HG02759 (cell line): ENCODE measurements at regions not wholly inside any gene's neighbourhood (a gene's known extent, or its start where the extent isn't known, plus 50 kb on each side); places are given as distances from the start of the nearest gene placed in this dataset.

Source experiments
- ATAC-seq: cut with Tn5 transposase; IDR thresholded peaks from one replicate; pipeline ENCODE4 v1.9.1; 2021; ENCODE audit warnings: mild to moderate bottlenecking, moderate library complexity; ENCODE audit not compliant: unreplicated experiment

DNA sequence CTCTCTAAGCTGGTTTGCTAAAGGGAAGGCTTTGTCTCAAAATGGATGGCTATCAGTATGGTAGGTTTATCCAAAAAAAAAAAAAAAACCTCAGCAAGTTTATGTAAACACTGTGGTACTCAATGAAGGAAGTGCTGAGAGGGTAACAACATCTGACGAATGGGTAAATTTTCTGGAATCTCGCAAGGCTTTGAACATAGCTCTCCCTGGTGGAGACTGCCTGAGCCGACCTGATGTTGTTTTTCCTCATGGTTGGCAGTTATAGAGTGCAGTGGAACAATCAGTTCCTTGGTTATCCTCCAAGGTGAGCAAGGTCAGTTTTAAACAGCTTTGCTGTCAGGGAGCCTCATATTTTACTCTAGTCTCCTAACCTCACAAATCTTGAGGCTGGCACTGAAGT is 94.6 kb downstream of the ZPLD1 start:
- ATAC-seq = no peak

DNA sequence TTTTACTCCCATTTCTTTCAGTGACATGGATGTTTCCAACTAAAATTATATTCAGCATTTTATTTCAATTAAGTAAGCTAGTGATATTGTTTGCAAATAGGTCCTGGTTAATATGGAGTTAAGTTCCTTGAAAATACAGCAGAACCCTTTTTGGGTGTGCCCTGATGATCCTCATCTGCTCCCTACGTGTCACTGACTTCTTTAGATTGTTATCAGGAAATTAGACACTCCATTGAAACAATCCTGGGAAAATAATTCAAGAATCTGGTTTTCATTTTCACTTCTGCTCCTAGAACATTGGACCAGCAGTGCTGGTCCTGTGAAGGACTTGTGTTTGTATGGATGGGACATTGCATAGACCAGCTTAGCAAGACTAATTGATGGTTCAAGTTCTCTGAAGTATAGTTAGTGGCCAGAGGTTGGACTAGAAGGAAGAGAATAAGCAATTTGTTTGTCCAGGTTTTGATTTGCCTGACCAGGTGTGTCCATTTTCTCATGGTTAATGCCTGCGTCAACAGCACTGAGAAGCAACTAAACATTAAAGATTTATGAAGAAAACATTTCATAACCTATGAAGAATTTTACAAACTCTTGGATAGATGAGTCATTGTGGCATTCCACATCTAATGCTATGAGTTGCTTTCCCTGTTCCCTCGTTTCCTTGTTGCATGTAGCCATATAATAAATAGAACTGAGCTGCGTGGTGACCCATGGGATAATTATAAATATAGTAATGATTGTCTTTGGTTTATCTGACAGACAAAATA is 95.8 kb downstream of the ZPLD1 start:
- ATAC-seq = no peak

DNA sequence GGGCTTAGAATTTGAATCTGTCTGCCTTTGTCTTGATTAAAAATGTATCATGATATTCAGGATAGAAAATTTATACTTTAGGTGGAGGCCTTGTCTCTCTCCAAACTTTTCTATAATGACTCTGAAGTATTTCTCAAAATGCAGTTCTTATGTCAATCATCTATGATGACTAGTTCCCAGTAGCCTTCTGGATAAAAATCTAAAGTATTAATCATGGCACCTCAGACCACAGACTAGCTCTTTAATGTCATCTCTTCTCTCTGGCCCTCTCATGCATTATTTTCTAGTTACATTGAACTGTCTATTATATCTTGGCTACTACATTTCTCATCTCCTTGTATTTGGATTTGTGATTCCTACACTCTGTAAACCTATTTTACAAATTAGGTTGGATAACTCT is 96.9 kb downstream of the ZPLD1 start:
- no peak for ATAC-seq

DNA sequence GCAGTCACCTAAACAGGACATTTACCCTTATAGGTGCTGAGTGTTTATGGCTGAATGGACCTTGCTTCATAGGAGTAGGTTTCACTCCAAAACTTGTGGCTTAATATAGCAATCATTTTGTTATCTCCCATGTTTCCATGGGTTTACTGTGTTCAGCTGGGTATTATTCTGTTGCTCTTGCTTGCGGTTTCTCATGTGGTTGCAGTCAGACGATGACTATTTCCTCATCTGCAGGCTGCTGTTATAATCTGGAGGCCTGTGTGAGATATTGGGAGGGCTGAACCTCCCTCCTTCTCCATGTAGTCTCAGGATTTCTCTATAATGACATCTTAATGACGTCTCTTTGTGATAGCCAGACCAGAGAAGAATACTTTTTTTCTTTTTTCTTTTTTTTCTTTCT is 98.1 kb downstream of the ZPLD1 start:
- ATAC-seq = peak; percentile 48

DNA sequence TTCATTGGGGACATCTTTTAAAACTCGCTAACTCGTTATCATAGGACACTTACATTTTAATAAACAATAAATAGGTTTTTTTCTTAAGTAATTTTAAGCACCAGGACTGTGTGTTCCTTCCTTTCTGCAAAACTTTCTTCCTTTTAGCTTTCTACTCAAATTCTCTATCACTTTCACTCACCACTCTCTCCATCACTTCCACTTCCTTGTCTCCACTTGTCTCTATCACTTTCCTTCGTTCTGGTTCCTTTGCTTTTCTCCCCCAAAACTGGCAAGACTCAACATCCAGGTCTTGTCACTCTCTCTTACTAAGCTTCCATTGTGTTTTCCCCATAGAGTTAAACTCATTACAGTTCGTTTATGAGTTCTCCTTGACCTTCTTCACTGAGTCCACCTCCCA is 99.0 kb downstream of the ZPLD1 start:
- no peak for ATAC-seq

DNA sequence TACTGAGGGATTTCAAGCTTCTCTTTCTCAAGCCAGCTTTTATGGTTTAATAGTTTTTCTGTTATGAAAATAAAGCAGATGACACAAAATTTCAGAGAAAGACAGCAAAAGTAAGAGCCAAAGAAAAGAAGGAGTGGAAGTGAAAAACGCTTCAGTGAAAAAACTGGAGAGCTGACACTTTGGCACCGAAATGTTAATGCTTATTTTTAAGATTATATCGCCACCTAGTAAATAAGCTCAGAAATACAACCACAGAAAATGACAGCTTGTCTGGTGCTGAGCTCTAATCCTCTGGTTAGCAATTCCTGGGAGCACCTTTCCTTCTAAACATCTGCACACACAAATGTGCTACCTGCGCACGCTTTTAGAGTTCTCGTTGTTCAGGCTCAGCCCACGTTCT is 101.6 kb downstream of the ZPLD1 start:
- ATAC-seq = peak; percentile 67

DNA sequence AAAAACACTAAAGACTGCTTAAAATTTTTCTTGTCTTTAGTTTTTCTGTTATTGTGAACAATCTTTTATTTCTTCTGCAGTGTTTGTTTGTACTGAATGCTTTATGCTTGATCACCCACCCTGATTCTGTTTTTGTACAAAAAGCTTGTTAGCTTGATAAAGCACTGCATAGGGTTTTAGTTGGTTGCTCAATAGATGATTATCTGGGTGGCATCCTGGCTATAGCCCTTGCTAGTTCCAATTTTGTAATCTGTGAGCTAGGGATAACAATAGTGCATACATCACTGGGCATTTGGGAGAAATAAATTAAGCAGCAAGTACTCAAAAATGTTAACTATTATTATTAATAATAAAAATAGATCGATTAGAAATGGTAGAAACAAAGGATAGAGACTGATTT is 102.3 kb downstream of the ZPLD1 start:
- no peak for ATAC-seq

DNA sequence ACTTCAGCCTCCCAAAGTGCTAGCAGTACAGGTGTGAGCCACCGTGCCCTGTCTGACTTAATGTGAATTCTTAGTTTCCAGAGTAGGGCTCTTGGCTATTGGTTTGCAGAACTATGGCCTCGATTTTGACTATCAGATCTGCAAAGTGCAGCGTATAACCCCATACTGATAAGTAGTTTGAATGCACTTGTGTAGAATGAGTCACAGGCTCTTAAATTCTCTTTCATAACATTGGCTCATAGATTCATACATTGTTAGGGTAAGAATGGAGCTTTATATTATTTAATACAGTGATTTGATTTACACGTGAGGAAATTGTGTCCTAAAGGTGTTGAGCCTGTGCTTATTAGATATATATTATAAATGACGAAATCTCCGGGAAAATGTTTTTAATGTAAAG is 109.9 kb downstream of the ZPLD1 start:
- ATAC-seq = no peak

DNA sequence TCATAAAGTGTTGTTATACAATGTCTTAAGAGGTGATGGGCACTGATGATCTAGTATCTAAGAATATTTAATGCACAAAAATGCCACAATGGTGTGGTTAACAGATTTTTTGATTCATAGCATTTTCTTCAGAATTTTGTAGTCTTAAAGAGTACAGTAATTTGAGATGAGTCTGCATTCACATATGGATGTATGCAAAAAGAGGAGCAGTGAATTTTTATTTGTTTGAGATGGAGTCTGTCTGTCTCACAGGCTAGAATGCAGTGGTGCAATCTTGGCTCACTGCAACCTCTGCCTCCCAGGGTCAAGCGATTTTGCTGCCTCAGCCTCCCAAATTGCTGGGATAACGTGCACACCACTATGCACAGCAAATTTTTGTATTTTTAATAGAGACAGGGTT is 110.5 kb downstream of the ZPLD1 start:
- no peak for ATAC-seq

DNA sequence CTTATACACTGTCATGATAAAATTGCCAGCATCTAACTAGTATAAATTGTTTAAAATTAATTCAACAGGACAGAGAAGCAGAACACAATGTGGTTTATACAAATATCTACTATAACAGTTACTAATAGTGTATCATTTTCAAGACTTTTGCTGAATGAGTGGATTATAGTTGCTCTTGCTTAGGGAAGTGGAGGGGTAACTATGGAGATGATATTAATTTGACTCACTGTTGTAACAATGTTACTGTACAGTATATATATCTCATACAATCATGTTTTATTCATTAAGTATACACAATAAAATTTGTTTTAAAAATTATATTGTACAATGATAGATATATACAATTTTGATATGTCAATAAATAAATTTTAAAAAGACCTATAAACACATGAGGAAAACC is 119.1 kb downstream of the ZPLD1 start:
- ATAC-seq = no peak

DNA sequence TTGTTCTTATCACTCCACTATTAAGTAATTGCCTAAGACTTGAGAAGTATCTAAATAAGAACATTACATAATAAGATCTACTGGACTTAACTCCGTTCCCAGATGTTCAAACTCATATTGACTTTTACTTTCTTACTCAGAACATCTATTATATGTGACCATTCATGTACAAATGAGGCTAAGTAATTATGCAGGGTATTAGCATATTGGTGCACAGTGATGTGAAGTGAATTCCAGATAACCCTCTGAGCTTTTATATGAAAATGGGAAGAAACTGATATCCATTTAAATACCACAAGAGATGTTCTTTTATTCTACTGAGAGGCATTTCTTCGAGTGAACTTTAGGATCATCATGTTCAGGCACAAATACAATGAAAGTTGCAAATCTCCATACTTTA is 135.7 kb downstream of the ZPLD1 start:
- no peak for ATAC-seq

DNA sequence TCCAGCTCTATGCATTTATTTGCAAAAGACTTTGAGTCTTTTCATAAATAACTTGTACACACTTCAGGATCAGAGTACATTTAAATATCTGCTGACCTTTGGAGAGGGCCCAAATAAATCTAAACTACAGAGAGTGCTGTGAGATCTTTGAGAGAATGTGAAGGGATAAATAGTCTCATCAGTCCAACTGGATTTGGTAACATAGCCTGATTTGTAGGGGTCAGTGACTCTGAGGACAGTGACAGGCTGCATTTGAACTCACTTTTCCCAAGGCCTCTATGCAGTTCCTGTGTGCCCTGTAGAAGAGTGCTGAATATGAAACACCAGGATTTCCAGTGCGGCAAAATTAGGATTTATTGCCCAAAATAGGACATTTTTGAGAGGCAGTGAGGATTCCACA is 136.2 kb downstream of the ZPLD1 start:
- ATAC-seq = no peak

DNA sequence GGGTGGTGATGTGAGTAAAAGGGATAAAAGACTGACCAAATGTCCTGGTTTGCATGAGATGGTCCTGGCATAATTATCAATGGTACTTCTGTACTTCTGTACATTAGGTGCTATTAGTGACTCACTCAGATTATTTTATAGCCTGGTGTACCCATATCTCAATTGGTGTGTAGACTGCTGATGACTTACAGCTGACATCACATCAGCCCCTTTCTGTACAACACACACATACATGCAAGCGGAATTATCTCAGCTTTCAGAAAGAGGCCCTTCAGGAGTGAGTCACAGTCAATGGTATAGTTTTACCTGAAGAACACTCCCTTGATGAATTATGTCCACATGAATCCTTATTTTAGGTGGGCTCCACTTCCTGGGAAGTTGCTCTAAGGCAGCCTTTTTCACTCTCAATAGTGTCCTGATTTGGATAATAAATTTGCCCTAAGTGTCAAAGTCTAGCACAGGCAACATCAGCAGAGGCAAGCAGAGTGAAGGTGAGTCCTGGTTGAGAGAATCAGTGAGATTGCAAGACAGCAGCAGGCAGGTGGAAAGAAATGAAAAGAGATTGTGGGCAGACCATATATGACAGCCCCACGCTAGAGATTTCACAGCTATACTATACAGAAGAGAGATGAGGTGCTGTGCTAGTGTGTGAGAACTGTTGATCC is 137.0 kb downstream of the ZPLD1 start:
- ATAC-seq = no peak

DNA sequence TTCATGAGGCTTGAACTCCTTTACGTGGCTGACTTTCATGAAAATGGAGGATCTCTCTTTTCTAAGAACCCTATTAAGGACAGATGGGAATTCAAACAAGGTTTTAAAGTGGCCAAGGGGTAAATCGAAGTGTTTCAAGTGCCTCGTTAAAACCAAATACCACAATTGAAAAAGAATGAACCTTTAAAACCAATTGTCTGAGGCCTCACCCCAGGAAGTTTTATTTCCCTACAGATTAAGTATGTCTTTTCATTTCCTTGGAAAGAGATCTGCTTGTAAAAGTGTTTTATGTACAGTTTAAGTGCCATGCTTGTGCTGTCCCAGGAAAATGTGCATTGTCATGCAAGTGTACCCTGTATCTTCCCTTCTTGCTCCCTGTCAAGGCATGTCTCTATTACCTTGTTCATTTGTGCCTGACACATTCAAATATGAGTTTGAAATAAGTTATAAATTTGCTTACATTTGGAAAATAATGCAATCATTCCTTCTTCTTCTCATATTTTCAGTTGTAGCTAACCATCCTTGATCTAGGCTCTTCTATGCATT is 138.7 kb downstream of the ZPLD1 start:
- no peak for ATAC-seq

DNA sequence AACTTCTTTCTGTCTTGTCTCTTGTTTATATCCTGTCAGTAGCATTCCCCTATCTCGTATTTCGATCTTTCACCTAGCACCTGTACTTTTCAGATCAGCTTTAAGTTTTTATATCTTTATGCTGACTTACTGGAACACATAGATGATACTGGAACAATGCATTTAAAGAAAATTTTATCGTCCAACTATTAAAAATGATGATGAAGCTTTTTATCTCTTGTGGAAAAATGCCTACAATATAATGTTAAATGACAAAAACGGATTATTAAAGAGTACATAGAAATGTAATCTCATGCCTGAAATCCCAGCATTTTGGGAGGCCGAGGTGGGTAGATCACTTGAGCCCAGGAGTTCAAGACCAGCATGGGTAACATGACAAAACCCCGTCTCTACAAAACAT is 139.5 kb downstream of the ZPLD1 start:
- ATAC-seq = no peak

DNA sequence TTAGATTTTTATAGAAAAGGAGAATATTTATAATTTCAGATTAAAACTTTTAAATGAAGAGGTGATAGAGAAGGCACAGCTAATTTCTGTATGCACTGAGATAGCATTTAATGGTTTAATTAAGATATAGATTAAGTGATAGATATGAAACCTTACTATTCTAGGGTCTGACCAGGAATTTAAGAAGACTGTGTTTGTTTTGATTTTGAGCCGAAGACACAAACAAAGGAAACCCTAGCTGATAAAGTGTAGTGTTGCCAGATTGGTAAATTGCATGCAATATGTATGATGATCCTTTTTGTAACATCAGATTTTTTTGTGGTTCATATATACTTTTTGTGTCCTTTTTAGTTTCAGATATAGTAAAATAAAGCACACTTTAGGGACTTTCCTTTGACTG is 141.8 kb downstream of the ZPLD1 start:
- no peak for ATAC-seq

DNA sequence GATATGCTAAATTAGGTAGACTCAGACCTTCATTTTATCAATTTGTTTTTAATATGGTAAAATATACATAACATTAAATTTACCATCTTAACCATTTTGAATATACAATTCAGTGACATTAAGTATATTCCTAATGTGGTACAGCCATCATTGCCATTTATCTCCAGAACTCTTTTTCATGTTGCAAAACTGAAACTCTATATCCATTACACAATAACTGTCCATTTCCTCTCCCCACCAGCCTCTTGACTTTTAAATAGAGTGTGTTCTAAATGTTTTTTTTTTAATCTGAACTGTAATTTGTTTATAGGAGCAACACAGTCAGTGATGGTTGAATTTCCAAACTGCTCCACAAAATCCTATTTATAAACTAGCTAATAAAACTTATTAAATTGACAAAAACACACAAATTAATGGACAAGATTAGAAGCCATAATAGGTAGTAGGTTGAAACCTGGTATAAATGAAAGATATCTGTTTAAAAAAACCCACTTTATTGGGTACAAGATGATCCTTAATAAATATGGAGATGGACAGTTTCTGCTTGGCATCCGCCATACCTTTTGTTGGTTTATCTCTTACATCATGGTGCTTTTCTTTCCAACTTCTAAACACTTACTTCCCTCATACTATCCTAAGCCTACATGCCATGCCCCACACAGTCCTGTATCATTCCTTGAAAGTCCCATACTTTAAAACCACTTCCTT is 142.4 kb downstream of the ZPLD1 start:
- ATAC-seq = no peak

DNA sequence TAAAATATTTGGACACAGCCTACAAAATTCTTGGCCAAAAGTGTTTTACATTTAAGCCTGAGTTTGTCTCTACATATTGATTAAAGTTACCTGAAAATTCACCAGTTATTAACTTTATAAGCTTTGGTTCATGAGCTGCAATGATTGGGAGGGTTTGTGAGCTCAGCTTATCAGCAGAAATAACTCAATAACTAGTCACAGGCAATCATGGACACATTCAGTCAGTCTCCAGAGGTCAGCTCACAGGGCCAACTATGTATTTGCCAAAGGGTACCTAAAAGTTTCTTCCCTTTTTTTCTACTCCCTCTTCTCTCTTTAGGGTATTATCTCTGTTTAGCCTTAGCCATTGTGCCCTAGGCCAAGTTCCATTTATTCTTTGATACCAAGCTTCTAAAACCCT is 145.9 kb downstream of the ZPLD1 start:
- no peak for ATAC-seq

DNA sequence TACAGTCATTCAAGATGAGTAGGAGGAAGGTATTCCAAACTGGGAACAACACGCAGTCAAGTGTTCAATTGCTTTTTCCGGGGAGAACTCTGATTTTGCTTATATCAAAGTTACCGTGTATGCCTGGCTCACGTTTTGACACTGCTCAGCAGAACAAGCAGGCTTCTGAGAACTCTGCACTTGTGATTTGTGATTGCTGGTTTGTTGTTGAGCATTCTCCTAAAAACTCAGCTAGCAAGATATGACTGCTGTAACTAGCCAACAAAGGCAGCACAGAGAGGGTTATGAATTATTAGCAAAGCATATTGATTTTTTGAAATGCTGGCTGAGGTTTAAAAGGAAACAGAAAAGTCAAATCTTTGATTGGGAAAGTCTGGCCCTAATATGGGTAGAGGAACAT is 151.7 kb downstream of the ZPLD1 start:
- no peak for ATAC-seq

DNA sequence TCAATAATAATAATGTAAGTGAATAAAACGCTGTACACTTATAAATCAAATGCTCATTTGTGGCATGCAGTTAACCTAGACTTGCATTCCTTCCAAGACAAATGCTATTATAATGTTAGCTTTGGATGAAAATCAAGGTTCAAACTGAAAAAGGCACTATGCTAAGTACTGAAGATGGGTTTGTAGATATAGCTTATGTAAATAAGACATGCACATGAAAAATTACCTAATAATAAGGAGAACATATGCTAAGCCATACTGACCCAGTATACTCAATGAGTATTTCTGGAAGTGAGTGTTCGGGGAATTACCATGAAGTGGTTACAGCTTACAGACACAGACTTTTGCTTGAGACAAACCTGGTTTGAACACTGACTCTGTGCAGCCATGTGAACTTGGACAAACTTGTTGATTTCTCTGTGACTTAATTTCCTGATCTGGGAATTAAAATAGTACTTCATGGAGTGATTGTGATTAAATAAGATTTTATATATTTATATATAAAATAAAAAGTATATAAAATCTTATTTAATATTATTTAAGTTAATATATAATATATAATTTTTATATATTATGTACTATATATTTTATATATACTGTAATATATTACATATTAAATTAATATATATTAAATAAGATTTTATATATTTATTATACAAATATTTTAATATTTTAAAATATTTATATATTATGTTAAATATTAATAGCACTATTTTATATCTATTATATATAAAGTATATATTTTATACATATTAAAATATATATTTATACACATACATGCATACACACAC is 159.2 kb downstream of the ZPLD1 start:
- no peak for ATAC-seq

DNA sequence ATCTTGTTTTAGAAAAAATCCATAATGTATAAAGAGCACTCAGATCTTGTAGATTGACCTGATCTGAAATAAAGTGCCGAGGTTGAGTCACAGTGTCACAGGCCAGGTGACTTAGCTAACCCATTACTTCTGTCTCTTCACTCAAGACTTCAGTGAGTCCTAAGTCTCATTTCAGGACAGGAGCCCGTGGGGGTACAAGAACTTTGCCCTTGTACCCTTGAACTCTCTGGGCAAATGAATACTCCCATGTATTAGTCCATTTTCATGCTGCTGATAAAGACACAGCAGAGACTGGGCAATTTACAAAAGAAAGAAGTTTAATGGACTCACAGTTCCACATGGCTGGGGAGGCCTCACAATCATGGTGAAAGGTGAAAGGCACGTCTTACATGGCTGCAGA is 160.2 kb downstream of the ZPLD1 start:
- ATAC-seq = no peak
